ENCODE measurements at regions not wholly inside any gene's neighbourhood (a gene's known extent, or its start where the extent isn't known, plus 50 kb on each side); places are given as distances from the start of the nearest gene placed in this dataset.

DNA sequence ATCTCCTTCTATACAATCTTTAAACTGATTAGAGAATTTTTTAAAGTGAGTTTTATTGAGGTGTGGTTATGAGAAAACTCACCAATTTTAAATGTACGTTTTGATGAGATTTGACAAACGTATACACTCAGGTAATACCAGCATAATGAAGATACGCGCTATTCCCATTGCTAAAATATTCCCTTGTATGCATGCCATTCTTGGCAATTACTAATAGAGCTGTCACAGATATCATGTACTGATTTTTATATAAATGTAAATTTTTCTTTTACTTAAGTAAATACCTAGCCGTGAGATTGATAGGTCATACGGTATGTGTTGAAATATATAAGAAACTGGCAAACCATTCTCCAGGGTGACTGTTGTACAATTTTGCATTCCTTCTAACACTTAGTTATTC, 384.7 kb downstream of the PTH2R start:
- no peak for TF ChIP-seq CTCF (IDR thresholded peaks at IDR 0.05; ENCODE audit: borderline replicate concordance, extremely low read depth, insufficient read depth)
- Histone ChIP-seq H3K27ac (ENCODE audit: low read depth in 2 of 2, low read length in 2 of 2) (no peak overlapping the region), H3K36me3 (ENCODE audit: control insufficient read depth in 2 of 3, insufficient read depth in 3 of 3, low read length in 3 of 3) (no peaks in the 10 kb centered on the region), H3K27me3 (ENCODE audit: control insufficient read depth, insufficient read depth, low read length) (no peaks in the 10 kb centered on the region), H3K9me3 (ENCODE audit: control insufficient read depth in 2 of 3, insufficient read depth in 1 of 3, low read length in 3 of 3) (no peaks in the 10 kb centered on the region), H3K9ac (ENCODE audit: low read length in 3 of 3) (no peak overlapping the region), H3K4me1 (ENCODE audit: control insufficient read depth in 2 of 3, insufficient read depth in 2 of 3, low read depth in 1 of 3, low read length in 3 of 3) (no peaks in the 10 kb centered on the region), H3K4me3 (ENCODE audit: low read length in 3 of 3) (no peak overlapping the region)
- FAIRE-seq (no peak), DNase-seq (no peak)
- intact Hi-C loops (cut with DNase I) = no loop called here

GRCh38 chr2:208792766-208793165, 386.2 kb downstream of the PTH2R start:
- no peak for TF ChIP-seq CTCF (IDR thresholded peaks at IDR 0.05; ENCODE audit: borderline replicate concordance, extremely low read depth, insufficient read depth)
- FAIRE-seq = no peak
- Histone ChIP-seq H3K4me1 (ENCODE audit: control insufficient read depth in 2 of 3, insufficient read depth in 2 of 3, low read depth in 1 of 3, low read length in 3 of 3) (no peaks in the 10 kb centered on the region), H3K27me3 (ENCODE audit: control insufficient read depth, insufficient read depth, low read length) (no peaks in the 10 kb centered on the region), H3K9ac (ENCODE audit: low read length in 3 of 3) (no peak overlapping the region), H3K27ac (ENCODE audit: low read depth in 2 of 2, low read length in 2 of 2) (no peak overlapping the region), H3K4me3 (ENCODE audit: low read length in 3 of 3) (no peak overlapping the region), H3K9me3 (ENCODE audit: control insufficient read depth in 2 of 3, insufficient read depth in 1 of 3, low read length in 3 of 3) (no peaks in the 10 kb centered on the region), H3K36me3 (ENCODE audit: control insufficient read depth in 2 of 3, insufficient read depth in 3 of 3, low read length in 3 of 3) (no peaks in the 10 kb centered on the region)
- DNase-seq = no peak
- intact Hi-C loops (cut with DNase I) = no loop called here

DNA sequence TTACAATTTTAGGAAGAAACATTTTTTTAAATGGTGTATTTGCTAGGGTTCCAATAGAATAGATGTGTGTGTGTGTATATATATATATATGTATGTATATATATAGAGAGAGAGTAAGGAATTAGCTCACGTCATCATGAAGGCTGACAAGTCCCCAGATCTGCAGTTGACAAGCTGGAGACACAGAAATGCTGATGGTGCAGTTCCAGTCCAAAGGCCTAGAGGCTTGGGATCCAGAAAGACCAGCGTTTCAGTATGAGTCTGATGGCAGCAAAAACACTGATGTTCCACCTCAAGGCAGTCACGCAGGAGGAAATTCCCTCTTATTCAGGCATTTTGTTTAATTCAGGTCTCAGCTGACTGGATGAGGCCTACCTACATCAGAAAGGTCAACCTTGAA, 386.8 kb downstream of the PTH2R start:
- H3K9ac ChIP-seq (ENCODE audit: low read length in 3 of 3) = no peak overlapping the region
- no peak overlapping the region for H3K4me3 ChIP-seq (ENCODE audit: low read length in 3 of 3)
- intact Hi-C loops (cut with DNase I) = no loop called here
- FAIRE-seq (no peak), DNase-seq (no peak)
- H3K27me3 ChIP-seq (ENCODE audit: control insufficient read depth, insufficient read depth, low read length) = no peaks in the 10 kb centered on the region
- no peaks in the 10 kb centered on the region for H3K36me3 ChIP-seq (ENCODE audit: control insufficient read depth in 2 of 3, insufficient read depth in 3 of 3, low read length in 3 of 3)
- H3K27ac ChIP-seq (ENCODE audit: low read depth in 2 of 2, low read length in 2 of 2) = no peak overlapping the region
- H3K9me3 ChIP-seq (ENCODE audit: control insufficient read depth in 2 of 3, insufficient read depth in 1 of 3, low read length in 3 of 3) = no peaks in the 10 kb centered on the region
- no peak for TF ChIP-seq CTCF (IDR thresholded peaks at IDR 0.05; ENCODE audit: borderline replicate concordance, extremely low read depth, insufficient read depth)
- no peaks in the 10 kb centered on the region for H3K4me1 ChIP-seq (ENCODE audit: control insufficient read depth in 2 of 3, insufficient read depth in 2 of 3, low read depth in 1 of 3, low read length in 3 of 3)

DNA sequence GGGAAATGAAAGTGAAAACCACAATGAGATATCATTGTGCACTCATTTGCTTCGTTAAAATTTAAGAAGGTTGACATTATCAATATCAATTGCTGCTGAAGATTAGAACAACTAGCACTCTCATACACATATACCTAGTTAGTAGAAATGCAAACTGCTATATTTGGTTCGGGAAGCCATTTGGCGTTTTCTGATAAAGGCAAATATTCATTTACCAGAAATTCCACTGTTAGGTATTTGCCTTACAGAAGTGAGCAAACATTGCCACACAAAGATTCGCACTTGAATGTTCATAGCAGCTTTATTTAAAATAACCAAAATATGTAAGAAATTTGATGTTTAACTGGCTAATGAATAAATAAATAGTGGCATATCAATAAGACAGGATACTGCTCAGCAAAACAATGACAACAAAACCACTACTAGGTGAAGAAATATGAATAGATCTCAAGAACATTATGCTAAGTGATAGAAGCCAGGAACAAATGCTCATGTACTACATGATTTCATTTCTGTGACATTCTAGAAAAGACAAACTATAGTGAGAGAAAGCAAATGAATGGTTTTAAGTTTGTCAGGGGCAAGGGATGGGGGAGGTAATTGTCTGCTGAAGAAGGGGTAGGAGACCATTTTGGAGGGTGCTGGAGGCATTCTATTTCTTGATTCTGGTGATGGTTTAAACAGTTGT, 387.8 kb downstream of the PTH2R start:
- Histone ChIP-seq H3K36me3 (ENCODE audit: control insufficient read depth in 2 of 3, insufficient read depth in 3 of 3, low read length in 3 of 3) (no peaks in the 10 kb centered on the region), H3K4me1 (ENCODE audit: control insufficient read depth in 2 of 3, insufficient read depth in 2 of 3, low read depth in 1 of 3, low read length in 3 of 3) (no peaks in the 10 kb centered on the region), H3K4me3 (ENCODE audit: low read length in 3 of 3) (no peak overlapping the region), H3K27me3 (ENCODE audit: control insufficient read depth, insufficient read depth, low read length) (no peaks in the 10 kb centered on the region), H3K9ac (ENCODE audit: low read length in 3 of 3) (no peak overlapping the region), H3K9me3 (ENCODE audit: control insufficient read depth in 2 of 3, insufficient read depth in 1 of 3, low read length in 3 of 3) (no peaks in the 10 kb centered on the region), H3K27ac (ENCODE audit: low read depth in 2 of 2, low read length in 2 of 2) (no peak overlapping the region)
- DNase-seq = no peak
- no peak for FAIRE-seq
- intact Hi-C loops (cut with DNase I) = no loop called here
- no peak for TF ChIP-seq CTCF (IDR thresholded peaks at IDR 0.05; ENCODE audit: borderline replicate concordance, extremely low read depth, insufficient read depth)

Data from kidney (tissue), 13 donors.